ENCODE measurements at regions not wholly inside any gene's neighbourhood (a gene's known extent, or its start where the extent isn't known, plus 50 kb on each side); places are given as distances from the start of the nearest gene placed in this dataset.

DNA sequence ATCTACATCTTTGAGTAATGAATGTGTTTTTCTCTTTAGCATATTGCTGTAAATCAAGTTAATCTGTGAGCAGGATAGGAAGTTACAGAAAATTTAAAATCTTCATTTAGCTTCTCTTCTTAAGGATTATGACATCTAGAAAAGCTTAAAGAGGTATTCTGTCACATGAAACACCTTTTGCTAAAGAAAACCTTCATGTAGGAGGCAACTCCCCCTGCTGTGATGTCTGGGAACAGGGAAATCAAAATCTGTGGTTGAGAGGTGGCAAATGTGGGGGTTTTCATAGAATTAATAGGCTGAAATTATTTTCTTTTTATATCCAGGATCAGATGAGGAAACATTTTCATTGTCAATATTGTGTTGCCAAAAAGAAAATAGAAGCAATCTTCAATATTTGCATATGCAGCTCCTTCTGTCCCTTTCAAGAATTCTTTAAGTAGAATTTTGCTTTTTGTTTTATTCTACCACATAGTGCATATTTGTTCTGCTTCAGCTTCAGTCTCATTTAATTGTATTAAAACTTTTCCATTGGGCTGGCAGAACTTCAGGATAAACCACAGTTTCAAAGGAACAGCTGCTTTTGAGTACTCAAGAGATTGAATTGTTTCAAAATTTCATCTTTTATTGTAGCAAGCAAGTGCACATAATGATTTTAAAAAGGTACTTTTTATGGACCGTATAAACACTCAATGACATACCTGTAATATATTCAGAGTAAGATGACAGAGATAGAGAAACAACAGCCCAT, 128.4 kb downstream of the RAP2B start:
- no peaks in the 10 kb centered on the region for H3K36me3 Mint-ChIP-seq
- Histone ChIP-seq H3K36me3 (replicated peaks in 1 of 2; ENCODE audit: control insufficient read depth in 1 of 2, insufficient read depth in 2 of 2, low read length in 2 of 2) (no peaks in the 10 kb centered on the region), H3K27ac (ENCODE audit: low read depth in 1 of 2, low read length in 2 of 2) (peak overlapping the region in 1 of 2 donors; percentile 87), H2AFZ (ENCODE audit: insufficient read depth, low read depth, low read length, poor library complexity, severe bottlenecking) (no peak overlapping the region), H3K27me3 (ENCODE audit: control insufficient read depth in 2 of 2, insufficient read depth in 2 of 2, low read length in 2 of 2) (no peaks in the 10 kb centered on the region), H3K9ac (ENCODE audit: insufficient read depth, low read length, poor library complexity, severe bottlenecking) (no peak overlapping the region), H4K20me1 (ENCODE audit: insufficient read depth, low read length) (no peaks in the 10 kb centered on the region), H3K9me3 (replicated peaks in 1 of 2; ENCODE audit: control insufficient read depth in 1 of 2, insufficient read depth in 1 of 2, low read length in 2 of 2) (no peaks in the 10 kb centered on the region), H3K4me3 (replicated peaks in 1 of 3; ENCODE audit: low read depth in 2 of 3, low read length in 3 of 3) (no peak overlapping the region), H3K79me2 (ENCODE audit: insufficient read depth, low read length) (no peaks in the 10 kb centered on the region), H3K4me2 (replicated peaks; ENCODE audit: extremely low read depth, low read length, poor library complexity, severe bottlenecking) (no peak overlapping the region), H3K4me1 (ENCODE audit: control insufficient read depth in 1 of 2, insufficient read depth in 2 of 2, low read length in 2 of 2) (peaks cover 50 to 72% of the 10 kb centered on the region in 2 donors)
- H3K9me3 Mint-ChIP-seq, result peaks cover 0 to 8% (median 2%) of the 10 kb centered on the region in 7 donors
- intact Hi-C loops (cut with micrococcal nuclease), result no loop called here
- H3K4me1 Mint-ChIP-seq, result peaks cover 56% of the 10 kb centered on the region
- TF ChIP-seq, protein P1, sequence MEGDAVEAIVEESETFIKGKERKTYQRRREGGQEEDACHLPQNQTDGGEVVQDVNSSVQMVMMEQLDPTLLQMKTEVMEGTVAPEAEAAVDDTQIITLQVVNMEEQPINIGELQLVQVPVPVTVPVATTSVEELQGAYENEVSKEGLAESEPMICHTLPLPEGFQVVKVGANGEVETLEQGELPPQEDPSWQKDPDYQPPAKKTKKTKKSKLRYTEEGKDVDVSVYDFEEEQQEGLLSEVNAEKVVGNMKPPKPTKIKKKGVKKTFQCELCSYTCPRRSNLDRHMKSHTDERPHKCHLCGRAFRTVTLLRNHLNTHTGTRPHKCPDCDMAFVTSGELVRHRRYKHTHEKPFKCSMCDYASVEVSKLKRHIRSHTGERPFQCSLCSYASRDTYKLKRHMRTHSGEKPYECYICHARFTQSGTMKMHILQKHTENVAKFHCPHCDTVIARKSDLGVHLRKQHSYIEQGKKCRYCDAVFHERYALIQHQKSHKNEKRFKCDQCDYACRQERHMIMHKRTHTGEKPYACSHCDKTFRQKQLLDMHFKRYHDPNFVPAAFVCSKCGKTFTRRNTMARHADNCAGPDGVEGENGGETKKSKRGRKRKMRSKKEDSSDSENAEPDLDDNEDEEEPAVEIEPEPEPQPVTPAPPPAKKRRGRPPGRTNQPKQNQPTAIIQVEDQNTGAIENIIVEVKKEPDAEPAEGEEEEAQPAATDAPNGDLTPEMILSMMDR (IDR thresholded peaks at IDR 0.05), result no peak
- no peak for DNase-seq
- H3K4me3 Mint-ChIP-seq, result no peak overlapping the region
- no CpG with 5 or more reads among the region's 1 CpG for WGBS (ENCODE audit: insufficient coverage)
- peaks cover 0 to 3% (median 0%) of the 10 kb centered on the region in 3 donors for H3K27me3 Mint-ChIP-seq (ENCODE audit: low read depth in 3 of 3)
- peak overlapping the region; percentile 11 to 92 (median 89) for H3K27ac Mint-ChIP-seq

DNA sequence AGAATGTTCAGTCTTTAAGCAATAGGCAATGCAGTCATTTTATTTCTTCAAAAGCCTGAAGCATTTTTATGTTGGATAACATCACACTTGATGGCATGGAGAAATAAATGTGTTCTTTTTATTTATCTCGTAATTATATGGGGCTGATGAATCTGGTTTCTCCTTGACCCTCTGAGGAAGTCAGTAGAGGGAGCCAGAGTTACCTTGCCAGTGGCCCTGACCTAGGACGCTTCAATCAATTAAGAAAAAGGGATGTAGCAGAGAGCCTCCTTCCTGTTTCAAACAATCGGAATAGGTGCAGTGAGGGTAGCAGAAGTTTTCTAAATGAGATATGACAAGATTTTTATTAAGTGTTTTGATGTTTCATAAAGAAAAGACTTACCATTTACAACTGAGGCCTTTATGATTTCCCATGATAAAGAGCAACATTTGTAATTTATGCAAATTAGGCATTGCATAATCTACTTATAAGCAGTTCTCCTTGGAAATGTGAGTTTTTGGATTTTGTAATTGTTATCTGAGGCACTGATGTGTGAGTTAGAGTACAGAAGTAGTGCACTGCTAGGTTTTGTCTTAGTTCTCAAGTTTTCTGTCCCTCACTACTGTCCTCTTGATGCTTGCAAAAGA, 129.1 kb downstream of the RAP2B start:
- Histone ChIP-seq H3K4me1 (ENCODE audit: control insufficient read depth in 1 of 2, insufficient read depth in 2 of 2, low read length in 2 of 2) (peaks cover 43 to 65% of the 10 kb centered on the region in 2 donors), H4K20me1 (ENCODE audit: insufficient read depth, low read length) (no peaks in the 10 kb centered on the region), H2AFZ (ENCODE audit: insufficient read depth, low read depth, low read length, poor library complexity, severe bottlenecking) (no peak overlapping the region), H3K9ac (ENCODE audit: insufficient read depth, low read length, poor library complexity, severe bottlenecking) (no peak overlapping the region), H3K4me2 (replicated peaks; ENCODE audit: extremely low read depth, low read length, poor library complexity, severe bottlenecking) (peak overlapping the region; percentile 15), H3K79me2 (ENCODE audit: insufficient read depth, low read length) (no peaks in the 10 kb centered on the region), H3K27ac (ENCODE audit: low read depth in 1 of 2, low read length in 2 of 2) (peak overlapping the region; percentile 30 to 87), H3K4me3 (replicated peaks in 1 of 3; ENCODE audit: low read depth in 2 of 3, low read length in 3 of 3) (peak overlapping the region in 1 of 3 experiments; percentile 9), H3K36me3 (replicated peaks in 1 of 2; ENCODE audit: control insufficient read depth in 1 of 2, insufficient read depth in 2 of 2, low read length in 2 of 2) (no peaks in the 10 kb centered on the region), H3K27me3 (ENCODE audit: control insufficient read depth in 2 of 2, insufficient read depth in 2 of 2, low read length in 2 of 2) (no peaks in the 10 kb centered on the region), H3K9me3 (replicated peaks in 1 of 2; ENCODE audit: control insufficient read depth in 1 of 2, insufficient read depth in 1 of 2, low read length in 2 of 2) (no peaks in the 10 kb centered on the region)
- WGBS (ENCODE audit: insufficient coverage), result 42% methylated on average over 2 of the region's 3 CpGs
- no peaks in the 10 kb centered on the region for H3K36me3 Mint-ChIP-seq
- peak overlapping the region in 1 of 2 donors; percentile 21 for H3K4me3 Mint-ChIP-seq
- H3K4me1 Mint-ChIP-seq, result peaks cover 49% of the 10 kb centered on the region
- intact Hi-C loops (cut with micrococcal nuclease), result no loop called here
- H3K27me3 Mint-ChIP-seq (ENCODE audit: low read depth in 3 of 3), result no peaks in the 10 kb centered on the region
- TF ChIP-seq, protein P1 (IDR thresholded peaks at IDR 0.05), result no peak
- DNase-seq, result peak; percentile 33 to 71 (median 64)
- peaks cover 0 to 8% (median 2%) of the 10 kb centered on the region in 7 donors for H3K9me3 Mint-ChIP-seq
- H3K27ac Mint-ChIP-seq, result peak overlapping the region; percentile 88 to 95 (median 90)

Data from CD14-positive monocyte (primary cell).